ENCODE measurements at regions not wholly inside any gene's neighbourhood (a gene's known extent, or its start where the extent isn't known, plus 50 kb on each side); places are given as distances from the start of the nearest gene placed in this dataset.

GRCh38 chr15:38890194-38890593 lies 325.6 kb upstream of the RASGRP1 start:
- Histone ChIP-seq H3K18ac (ENCODE audit: extremely low read depth, low read length) (no peak overlapping the region), H2AK5ac (ENCODE audit: low read depth, low read length) (no peak overlapping the region), H3K23me2 (ENCODE audit: low read depth, low read length) (no peaks in the 10 kb centered on the region), H3K4me3 (ENCODE audit: extremely low read depth in 1 of 4, insufficient read depth in 2 of 4, low read depth in 3 of 4, low read length in 4 of 4) (no peak overlapping the region), H3K36me3 (ENCODE audit: control insufficient read depth in 2 of 4, insufficient read depth in 4 of 4, low read length in 3 of 4) (no peaks in the 10 kb centered on the region), H3K79me1 (ENCODE audit: low read depth, low read length) (no peaks in the 10 kb centered on the region), H3K4me2 (ENCODE audit: insufficient read depth in 1 of 2, low read depth in 2 of 2, low read length in 2 of 2) (no peak overlapping the region), H2BK12ac (ENCODE audit: low read depth, low read length) (no peak overlapping the region), H3K27me3 (replicated peaks in 1 of 4; ENCODE audit: control insufficient read depth in 3 of 4, extremely low read depth in 1 of 4, insufficient read depth in 3 of 4, low read length in 3 of 4) (no peaks in the 10 kb centered on the region), H4K20me1 (replicated peaks in 1 of 2; ENCODE audit: control insufficient read depth in 1 of 2, insufficient read depth in 2 of 2, low read length in 2 of 2) (no peaks in the 10 kb centered on the region), H3K9ac (replicated peaks in 1 of 4; ENCODE audit: extremely low read depth in 1 of 4, low read depth in 3 of 4, low read length in 3 of 4) (no peak overlapping the region), H4K5ac (ENCODE audit: insufficient read length, low read depth, low read length) (no peak overlapping the region), H2AFZ (ENCODE audit: low read length) (no peak overlapping the region), H3K79me2 (ENCODE audit: control insufficient read depth in 1 of 2, insufficient read depth in 2 of 2, low read length in 2 of 2) (no peaks in the 10 kb centered on the region), H3K4ac (replicated peaks; ENCODE audit: insufficient read length, low read depth, low read length) (no peak overlapping the region), H3K56ac (replicated peaks; ENCODE audit: insufficient read length, low read depth, low read length) (no peak overlapping the region), H4K91ac (replicated peaks; ENCODE audit: insufficient read length, low read length) (no peak overlapping the region), H2BK120ac (replicated peaks; ENCODE audit: low read depth, low read length) (no peak overlapping the region), H3K9me3 (ENCODE audit: insufficient read depth in 2 of 2, low read depth in 1 of 2, low read length in 1 of 2) (no peaks in the 10 kb centered on the region), H3K14ac (ENCODE audit: insufficient read length) (no peak overlapping the region), H3K23ac (ENCODE audit: insufficient read length) (no peak overlapping the region), H2BK15ac (ENCODE audit: low read length) (no peak overlapping the region), H3K4me1 (replicated peaks in 1 of 4; ENCODE audit: control insufficient read depth in 3 of 4, insufficient read depth in 4 of 4, low read length in 3 of 4) (no peaks in the 10 kb centered on the region), H2BK5ac (ENCODE audit: low read depth, low read length) (no peak overlapping the region), H3K27ac (ENCODE audit: low read depth, low read length) (no peak overlapping the region), H2BK20ac (ENCODE audit: low read length) (no peak overlapping the region), H4K8ac (ENCODE audit: extremely low read depth, insufficient read depth, low read length) (no peak overlapping the region)
- TF ChIP-seq PHF8 (conservative IDR thresholded peaks at IDR 0.05; ENCODE audit: low read depth, low read length) = no peak
- TF ChIP-seq TBP (IDR thresholded peaks at IDR 0.05; ENCODE audit: low read depth, low read length) = no peak
- TF ChIP-seq SRF (IDR thresholded peaks at IDR 0.05; ENCODE audit: low read depth, low read length) = no peak
- no peak for TF ChIP-seq TEAD4 (IDR thresholded peaks at IDR 0.05; ENCODE audit: low read depth, low read length)
- TF ChIP-seq KDM1A (IDR thresholded peaks at IDR 0.05; ENCODE audit: borderline replicate concordance, low read length) = no peak
- no peak for TF ChIP-seq CHD1 (IDR thresholded peaks at IDR 0.05; ENCODE audit: low read depth, low read length)
- no peak for DNase-seq (ENCODE audit: low read depth in 1 of 2, low spot score in 2 of 2)
- ChIA-PET POLR2A (ENCODE audit: partially characterized antibody) (no interaction called here), CTCF (ENCODE audit: partially characterized antibody) (interaction anchor here (0.6 kb wide), 2 partner anchors 56 to 104 kb away, joined by 3 to 4 read pairs; no protein-coding TSS in a partner anchor)
- 94% methylated on average over 3 of the region's 3 CpGs; no CpG with 5 or more reads in 1 of the 2 experiments for WGBS, 2 experiments (ENCODE audit: extremely low coverage in 1 of 2, insufficient coverage in 1 of 2, insufficient read length in 1 of 2, insufficient replicate concordance in 2 of 2, low coverage in 1 of 2, low lambda C conversion rate in 2 of 2, missing lambda C conversion rate in 1 of 2)
- no peak for FAIRE-seq
